ENCODE measurements at regions not wholly inside any gene's neighbourhood (a gene's known extent, or its start where the extent isn't known, plus 50 kb on each side); places are given as distances from the start of the nearest gene placed in this dataset.

DNA sequence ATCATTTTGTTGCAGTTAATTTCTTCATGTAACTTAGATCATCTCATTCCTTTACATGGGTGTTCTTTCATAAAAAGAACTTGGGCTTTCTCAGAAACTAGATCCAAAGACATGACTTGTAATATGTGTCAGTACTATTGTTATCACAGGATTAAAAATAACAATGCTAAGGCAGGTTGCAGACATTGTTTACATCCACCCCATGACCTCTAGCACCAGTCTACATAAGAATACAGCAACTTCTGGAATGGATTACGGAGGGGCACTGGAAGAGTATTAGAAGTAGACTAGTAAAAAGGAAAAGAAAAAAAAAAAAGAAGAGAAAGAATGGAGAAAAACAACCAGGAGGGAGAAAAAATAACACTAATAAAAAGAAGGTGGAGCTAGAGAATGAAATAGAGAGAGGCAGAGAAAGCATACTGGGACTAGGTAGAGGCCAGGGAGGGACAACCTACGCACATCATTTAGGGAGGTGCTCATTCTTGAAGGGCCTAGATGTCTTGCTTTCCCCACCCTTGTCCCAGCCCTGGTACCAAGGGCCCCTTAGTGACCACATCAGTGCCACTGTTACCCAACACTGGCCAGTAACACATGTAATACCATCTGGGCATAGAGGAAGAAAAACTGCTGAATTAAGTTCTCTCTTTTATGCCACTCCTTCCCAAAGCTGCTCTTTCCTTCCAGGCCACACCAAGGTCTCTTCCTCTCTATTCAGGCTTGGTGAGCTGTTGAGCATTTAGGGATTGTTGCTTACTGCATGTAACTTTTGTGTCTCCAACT is 70.6 kb upstream of the KLF7 start:
- DNase-seq, result no peak

DNA sequence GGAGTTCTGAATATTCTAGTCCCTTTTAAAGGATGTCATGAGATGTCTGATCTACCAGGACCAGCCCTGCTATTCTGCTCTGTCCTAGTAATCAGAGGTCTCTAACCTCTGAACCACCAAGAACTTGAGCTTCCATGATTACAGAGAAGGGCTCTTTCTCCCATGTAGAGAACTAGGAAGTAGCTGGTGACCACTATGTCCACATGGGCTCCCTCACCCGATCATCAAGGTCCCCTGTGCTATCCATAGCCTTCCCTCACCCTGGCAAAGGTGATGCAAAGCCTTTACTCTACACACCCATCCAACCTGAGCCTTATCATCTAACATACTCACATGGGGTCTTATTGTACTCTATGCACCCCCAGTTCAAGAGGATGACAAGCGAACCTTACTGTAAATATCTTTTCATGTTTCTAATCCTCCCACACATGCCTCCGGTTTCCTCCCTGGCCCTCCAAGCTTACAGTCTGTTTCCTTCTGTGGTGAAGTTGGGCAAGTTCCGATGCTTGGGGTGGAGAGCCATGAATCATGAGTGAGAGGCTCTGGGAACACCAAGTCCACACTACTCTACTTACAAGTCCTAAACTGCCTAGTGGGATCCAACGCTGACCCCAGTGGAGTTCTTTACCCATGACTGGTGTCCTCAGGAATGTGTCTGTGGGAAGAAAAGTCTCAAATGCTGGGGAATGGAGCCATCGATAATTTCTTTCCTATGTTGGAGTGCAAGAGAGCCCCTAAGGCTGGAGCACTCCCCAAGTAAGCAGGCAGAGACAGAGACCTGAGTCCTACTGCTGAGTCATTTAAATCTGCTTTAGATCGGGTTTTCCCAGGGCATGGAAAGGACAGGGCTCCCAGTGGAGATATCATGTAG is 73.3 kb upstream of the KLF7 start:
- no peak for DNase-seq

DNA sequence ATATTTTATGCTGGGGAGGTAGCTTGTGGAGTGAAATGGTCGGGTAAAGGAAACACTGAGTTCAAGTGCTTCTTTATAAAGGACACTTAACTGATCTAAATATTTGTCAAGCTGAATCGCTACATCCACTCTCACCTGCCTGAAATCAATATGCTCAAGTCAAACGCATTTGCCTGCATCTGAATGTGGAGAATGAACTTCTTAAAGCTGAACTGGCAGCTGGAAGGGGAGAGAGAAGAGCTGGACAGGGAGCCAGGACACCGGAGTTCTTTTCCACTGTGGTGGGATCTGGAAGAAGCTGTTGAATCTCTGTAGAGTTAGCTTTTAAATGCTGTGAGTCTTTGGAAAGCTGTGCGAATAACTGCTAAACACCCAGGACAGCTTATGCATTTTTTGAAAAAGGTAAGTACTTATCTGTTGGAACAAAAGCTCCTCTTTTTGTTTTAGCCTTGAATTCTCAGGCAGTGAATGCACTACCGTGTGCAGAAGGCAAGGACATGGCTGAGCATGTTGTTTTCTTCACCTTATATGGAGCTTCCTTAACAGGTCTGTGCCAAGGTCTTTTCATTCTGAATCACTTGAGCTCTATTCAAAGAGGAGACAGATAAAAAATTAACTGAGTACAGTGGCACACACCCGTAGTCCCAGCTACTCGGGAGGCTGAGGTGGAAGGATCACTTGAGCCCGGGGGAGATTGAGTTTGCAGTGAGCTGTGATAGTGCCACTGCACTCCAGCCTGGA is 74.2 kb upstream of the KLF7 start:
- peak; percentile 36 for DNase-seq

DNA sequence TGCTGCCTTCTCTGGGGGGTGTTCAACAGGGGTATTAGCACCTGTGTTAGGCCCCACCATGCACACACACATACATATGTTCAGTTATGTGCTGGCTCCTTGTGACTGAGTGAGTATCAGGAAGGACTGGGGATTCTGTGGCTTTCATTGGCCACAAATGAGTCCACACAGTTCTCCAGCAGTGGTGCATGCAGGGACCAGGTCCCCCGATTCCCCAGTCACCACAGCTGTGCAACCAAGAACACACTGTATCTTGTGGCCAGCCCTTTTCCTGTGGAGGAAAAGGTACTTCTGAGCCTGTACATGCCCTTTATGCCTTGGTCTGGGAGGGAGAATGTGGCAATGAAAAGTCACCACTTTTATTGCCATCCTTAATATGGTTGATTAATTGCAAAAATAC is 74.9 kb upstream of the KLF7 start:
- no peak for DNase-seq

DNA sequence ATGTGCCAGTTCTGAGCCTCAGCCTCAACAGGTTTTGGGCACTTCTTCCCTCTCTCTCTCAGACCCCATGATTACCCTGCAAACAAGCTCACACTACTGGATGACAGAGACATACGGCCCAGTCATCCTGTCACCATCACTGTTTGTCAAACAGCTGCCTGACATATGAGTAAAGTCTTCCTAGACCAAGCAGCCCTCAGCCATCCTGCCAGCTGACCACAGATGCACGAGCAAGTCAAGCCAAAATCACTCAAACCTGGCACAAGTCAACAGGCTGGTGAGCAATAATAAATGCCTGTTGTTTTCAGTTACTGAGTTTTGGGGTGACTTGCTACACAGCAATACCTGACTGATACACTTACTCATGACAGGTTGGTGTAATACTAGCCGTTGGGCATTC is 75.5 kb upstream of the KLF7 start:
- DNase-seq, result no peak

DNA sequence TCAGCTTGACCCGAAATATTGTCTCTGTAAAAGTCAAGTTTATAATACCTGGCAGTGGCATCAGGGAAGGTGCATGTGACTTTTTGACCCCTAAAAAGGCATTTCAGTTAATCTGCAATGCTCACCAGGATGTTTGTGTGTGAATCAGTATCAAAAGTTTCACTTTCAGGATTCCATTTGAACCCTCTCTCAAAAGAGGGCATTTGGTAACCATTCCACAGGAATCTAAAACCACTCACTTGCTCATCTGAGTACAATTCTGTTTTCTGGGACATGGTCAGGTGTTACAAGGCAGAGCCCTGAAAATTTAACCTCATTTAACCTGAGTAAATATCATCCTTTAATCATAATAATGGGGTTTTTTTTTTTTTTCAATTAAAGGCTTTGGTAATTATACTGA is 77.9 kb upstream of the KLF7 start:
- no peak for DNase-seq

DNA sequence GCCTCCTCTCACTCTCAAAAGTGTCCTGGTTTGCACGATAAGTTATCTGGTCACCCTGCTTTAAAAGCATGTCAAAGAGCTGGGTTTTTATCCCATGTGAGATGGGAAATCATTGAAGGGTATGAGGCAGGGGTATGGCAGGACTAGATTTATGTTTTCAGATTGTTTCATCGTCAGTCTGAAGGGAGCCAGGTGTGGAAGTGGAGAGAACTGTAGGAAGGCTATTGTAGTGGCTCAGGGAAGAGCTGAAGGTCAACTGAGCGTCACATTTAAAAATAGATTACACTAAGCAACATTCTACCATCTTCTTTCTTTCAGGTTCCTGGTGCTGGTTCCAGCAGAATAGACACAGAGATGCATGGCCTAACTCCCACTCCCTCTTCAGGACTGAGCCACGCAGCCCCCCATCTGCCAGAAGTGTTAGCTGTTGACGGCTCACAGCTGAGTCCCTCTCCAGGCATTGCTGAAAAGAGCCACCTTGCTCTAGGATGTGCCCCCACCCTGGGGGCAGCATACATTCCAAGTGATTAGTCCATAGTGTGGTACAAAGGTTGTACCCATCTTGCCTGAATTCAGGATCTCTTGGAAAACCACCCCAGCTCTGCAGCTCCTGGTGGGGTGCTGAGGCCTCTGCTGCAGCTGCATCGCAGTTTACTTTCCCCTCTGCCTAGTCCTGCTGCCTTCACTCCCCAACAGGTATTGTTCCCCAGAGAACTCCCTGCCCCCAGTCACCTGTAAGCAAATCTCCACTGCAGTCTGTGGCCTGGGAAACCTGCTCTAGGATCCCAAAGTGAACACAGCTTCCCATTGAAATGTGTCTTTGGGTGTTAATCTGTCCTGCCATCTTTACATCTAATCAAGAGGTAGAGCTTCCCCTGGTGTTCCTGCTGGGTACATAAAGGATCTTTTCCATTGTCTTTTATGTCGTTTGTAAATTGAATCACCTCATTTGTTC is 79.5 kb upstream of the KLF7 start:
- DNase-seq, result no peak

DNA sequence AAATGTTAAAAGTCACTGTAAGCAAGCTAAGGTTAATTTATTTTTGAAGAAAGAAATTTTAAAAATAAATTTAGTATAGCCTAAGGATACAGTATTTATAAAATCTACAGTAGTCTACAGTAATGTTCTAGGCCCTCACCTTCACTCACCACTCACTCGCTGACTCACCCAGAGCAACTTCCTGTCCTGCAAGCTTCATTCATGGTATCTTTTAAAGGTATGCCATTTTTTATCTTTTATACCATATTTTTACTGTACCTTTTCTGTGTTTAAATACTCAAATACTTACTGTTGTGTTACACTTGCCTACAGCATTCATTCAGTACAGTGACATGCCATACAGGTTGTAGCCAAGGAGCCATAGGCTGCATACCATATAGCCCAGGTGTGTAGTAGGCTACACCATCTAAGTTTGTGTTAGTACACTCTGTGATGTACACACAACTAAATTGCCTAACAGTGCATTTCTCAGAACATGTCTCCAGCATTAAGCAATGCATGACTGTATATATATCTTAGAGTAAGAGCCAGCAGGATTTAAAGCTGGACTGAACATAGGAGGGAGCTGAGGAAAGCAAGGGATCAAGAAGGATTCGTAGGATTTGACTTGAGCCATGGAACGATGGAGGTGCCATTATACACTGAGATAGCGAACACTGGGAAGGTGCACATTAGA is 83.1 kb upstream of the KLF7 start:
- DNase-seq, result no peak

DNA sequence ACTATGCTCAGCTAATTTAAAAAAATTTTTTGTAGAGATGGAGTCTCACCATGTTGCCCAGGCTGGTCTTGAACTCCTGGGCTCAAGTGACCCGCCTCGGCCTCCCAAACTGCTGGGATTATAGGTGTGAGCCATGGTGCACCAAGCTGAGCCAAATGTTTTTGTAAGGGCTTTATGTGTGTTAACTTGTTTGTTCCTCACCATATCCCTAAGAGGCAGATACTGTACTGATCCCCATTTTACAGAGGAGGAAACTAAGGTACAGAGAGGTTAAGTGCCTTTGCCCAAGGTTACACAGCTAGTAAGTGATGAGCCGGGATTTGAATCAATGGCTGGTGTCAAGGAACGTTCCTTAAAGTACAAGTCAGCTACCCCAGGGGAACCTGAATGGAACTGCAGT is 85.3 kb upstream of the KLF7 start:
- no peak for DNase-seq

DNA sequence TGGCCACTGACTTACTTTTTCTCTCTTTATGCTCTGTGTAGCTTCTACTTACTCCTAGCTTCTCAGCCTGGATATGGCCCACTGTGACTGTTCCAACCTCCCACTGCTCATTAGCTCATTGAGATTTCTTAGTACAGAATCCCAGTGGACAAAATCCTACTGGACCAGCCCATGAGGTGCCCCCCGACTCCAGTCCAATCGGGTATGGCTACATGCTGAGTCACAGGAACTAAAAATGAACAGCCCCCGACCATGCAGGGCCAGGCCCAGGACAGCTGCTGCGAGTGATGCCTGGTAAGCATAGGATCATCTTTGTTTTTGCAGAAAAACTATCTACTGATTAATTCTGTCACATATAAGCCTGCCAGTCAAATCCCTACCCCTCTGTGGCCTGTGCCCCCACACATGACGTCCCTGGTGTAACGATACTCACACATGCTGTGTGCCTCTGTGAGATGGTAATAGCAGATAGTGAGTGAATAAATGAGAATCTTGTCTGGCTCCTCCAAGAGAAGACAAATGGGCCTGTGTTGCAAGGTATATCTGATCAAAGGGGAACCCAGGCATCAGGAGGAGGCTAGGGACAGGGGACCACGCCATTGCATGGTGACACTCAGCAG is 85.9 kb upstream of the KLF7 start:
- no peak for DNase-seq

DNA sequence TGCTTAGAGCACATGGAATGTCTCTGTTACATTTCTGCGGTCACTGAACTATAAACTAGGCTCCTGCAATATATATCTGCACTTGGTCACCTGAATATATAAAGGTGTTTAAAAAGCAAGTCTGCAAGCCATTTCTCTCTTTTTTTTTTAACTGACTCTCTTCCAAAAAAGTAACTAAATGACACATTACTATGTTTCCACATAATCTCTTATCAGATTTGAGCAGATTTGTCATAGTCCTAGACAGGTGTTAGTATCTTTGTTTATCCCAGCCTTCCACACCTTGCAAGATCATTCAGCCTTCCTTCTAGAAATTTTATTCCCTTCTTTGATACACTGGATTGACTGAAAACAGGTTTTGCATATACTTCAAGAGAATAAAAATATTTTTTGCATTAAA is 86.7 kb upstream of the KLF7 start:
- DNase-seq, result no peak

DNA sequence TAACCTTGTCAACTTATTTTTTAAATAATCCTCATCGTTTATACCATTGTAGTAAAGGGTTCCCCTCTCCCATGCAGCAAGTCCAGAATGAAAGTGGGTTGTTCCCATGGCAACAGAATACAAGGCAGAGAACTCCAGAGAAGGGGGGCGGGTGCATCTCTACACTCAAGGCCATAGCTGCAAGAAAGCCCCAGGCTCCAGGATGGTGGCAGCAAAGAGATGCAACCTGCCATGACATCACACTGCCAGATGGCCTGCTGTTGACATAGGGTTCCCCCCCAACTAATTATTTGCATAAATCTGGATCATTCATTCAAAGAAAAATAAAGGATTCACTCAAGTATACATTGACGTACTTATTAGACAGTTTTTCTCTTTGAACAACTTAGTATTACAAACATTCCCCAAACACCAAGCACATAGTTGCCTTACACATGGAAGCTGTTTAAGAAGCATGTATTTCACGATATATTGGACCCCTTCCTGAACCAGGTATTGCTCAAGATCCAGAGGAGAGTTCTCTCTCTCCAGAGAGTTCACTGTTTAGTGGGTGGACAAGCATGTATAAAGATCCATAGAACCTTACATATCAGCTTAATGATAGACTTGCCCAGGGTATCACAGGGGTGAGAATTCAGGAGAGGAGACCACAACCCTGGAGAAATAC is 87.4 kb upstream of the KLF7 start:
- DNase-seq, result peak; percentile 39

DNA sequence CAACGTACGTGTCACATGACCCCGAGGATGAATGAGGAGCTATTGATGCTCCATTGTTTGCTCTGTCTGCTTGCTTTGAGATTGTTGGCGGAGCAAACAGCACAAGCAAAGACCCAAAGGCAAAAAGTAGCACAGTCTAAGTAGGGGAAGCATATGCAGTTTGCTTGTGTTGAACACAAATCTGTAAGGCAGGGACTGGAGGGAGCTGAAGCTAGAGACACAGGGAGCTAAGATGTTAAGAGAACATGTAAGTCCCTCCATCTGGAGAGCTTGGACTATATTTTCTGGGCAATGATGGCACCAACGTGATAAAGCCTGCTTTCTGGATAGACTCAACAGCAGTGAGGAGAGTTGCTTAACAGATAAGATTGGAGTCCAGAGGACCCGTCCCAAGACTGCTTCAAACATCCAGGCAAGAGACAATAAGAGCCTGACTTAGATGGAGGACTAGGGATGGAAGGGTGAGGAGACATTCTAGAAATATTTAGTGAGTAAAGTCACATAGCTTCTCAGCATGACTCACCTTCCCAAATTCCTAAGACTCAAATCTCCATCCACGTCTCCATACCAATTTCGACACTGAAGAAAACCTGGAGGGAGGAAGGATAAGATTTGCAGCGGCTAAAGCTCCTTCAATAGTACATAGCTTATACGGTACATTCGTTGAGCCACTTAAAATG is 88.1 kb upstream of the KLF7 start:
- DNase-seq, result no peak

DNA sequence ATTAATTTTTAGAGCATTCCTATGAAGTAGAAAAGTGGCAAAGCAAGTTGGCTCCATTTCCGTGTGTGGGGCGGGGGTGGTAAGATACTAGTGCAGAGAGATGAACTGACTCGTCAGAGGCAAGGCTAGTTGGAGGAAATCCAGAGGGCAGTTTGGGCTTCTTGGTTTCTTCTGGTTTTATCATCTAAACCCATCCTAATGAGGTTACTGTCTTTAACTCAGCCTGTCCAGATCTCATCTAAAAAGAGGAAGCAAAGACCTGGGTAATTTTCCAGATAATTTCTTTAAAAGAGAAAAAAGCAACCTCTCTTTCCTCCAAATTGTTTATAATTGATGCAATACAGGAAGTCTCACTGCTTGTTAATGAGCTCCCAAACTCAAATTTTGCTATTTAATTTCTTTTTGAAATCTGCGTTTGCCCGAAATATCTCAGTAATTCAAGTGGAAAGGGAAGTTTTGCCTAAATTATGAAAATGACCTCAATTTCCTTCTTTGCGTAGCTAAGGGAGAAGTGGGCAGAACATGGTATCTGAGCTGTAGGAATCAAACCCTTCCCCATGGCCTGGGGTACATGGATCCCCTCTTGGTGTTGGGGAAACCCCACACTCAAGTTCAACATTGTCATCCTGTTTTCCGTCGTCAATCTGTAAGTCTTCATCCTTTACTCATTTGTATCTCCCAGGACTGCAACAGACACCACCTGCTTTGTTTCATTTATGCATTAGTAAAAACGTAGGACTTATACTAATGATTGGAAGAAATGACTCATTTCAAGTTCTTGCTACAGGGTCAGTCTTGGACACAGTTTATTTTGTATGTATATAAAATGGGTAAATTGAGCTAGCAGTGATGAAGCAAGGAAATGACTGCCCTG is 89.1 kb upstream of the KLF7 start:
- no peak for DNase-seq

DNA sequence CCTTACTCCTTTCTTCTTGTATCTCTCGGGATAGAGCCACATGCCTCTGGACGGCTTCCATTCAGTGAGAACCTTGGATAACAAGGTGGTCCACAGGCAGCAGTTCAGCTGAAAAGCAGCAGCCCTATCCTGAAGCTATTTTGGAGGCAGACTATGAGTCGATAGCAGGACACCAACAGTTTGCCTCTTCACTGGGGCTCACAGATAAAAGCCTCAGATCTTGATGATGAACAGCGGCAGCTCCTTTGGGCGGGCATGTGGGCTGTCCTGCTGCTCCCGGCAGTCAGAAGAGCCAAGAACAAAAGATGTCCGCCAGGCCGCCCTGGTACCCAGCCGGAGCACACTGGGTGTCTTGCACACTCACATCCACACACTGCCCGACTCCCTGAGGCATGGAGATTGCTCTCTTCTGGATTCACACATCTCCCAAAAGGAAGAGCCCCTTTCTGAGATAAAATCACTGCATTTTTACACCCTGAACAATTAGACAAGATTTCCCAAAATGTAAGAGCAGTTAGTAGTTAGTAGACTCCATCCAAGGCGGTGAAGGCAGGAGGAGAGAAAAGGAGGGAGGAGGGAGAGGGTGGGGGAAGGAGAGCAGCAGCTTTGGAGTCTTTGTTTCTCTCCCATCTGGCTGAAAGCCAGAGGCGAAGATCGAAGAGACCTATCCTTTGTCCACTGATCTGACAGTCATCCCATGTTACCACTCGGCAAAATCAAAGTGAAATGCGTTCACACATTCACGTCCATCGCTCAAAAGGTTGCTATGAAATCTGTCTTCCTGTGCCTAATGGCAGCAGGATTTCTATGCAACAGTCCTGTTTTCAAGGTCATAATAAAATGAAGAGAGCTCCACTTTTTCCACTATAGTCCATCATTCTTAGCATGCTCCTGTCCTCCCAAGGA is 90.1 kb upstream of the KLF7 start:
- DNase-seq, result peak; percentile 16

DNA sequence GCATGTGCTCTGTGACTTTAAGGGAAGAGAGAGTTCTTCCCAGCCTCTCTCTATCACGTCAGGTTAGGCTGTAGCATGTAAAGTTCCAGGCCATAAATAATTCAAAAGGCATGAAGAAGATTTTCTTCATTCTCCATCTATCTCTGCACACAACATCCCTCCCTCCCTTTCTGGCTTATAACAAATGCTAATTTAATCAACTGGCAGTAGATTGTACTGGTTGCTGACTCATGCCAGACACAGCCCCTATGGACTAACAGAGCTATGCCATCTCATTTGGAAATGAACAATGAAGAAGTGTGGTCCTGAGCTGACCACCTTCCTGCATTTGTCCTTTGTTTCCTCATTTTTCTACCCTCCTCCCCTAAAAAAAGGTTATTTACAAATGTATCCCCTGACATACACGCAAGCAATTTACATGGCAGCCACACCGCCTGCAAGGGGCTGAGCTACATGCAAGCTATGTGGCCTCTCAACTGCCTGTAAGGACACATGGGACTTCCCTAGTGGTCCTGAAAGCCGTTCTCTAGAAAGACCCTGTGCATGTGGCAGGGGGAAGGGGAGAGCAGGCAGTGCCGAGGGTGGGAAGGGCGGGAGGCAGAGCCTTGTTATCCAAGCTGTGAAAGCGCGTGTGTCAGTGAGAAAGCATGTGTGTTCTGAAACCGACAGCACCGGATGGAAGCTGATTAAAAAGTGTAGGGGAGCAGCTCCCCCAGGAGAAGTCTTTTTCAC is 90.9 kb upstream of the KLF7 start:
- DNase-seq, result no peak

Data from NCI-H345 (cell line).